Activated CD4-positive, alpha-beta memory T cell treated with anti-CD3 and anti-CD28 coated beads, Interleukin-2, amount 10 ng/mL, durations not matched to agents 7 days and 5 days (primary cell): ENCODE measurements at regions not wholly inside any gene's neighbourhood (a gene's known extent, or its start where the extent isn't known, plus 50 kb on each side); places are given as distances from the start of the nearest gene placed in this dataset.

ENCODE experiments used
- CTCF ChIA-PET: fragments of 350-600 bp; sonication (Branson Sonifier 250); formaldehyde crosslinking; loops from one replicate; lab custom pipeline; 2021; ENCODE audit warnings: antibody characterized with exemption, inconsistent platforms; lab: Charles Lee
- POLR2A ChIA-PET: fragments of 350-600 bp; sonication (Branson Sonifier 250); formaldehyde crosslinking; loops from one replicate; lab custom pipeline; 2021; ENCODE audit warnings: antibody characterized with exemption; lab: Charles Lee
- DNase-seq: peaks from one replicate; pipeline ENCODE4 v3.0.0-alpha.2; 2020
- H3K27ac Mint-ChIP-seq: one replicate; pipeline ENCODE4 v1.8.0; 2021; ENCODE audit warnings: mild to moderate bottlenecking, mixed read lengths
- H3K27me3 Mint-ChIP-seq: one replicate; pipeline ENCODE4 v1.8.0; 2021; ENCODE audit warnings: mixed read lengths
- H3K36me3 Mint-ChIP-seq: one replicate; pipeline ENCODE4 v1.8.0; 2021; ENCODE audit warnings: low read depth, mixed read lengths
- H3K4me1 Mint-ChIP-seq: one replicate; pipeline ENCODE4 v1.8.0; 2021; ENCODE audit warnings: mixed read lengths
- H3K4me3 Mint-ChIP-seq: one replicate; pipeline ENCODE4 v1.8.0; 2021; ENCODE audit warnings: mild to moderate bottlenecking, mixed read lengths
- H3K9me3 Mint-ChIP-seq: one replicate; pipeline ENCODE4 v1.8.0; 2021; ENCODE audit warnings: mixed read lengths

DNA sequence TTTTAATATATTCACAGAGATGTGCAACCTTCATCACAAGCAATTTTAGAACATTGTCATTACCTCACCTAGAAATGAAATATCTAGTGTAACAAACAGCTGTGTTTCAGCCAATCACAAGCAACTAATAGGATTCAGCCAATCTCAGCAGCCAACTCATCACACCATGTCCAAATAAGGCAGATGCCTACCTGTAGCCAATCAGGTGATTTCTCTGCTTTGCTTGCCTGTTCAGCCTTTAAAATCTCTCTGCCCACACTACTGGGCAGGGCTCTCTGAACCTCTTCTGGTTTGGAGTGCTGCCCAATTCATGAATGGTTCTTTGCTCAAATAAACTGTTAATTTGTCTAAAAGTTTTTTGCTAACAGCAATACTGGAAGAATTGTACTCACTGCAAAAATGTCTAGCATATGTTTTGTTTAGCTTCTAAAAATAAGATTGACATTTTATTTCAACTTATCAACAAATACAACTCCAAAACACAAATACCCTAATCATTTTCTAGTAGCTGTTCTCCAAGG, 52.4 kb upstream of the IGFBP7 start:
- no peak overlapping the region for H3K27ac Mint-ChIP-seq
- no peak for DNase-seq
- H3K27me3 Mint-ChIP-seq, result peaks cover 25% of the 10 kb centered on the region
- ChIA-PET CTCF (interaction anchor here (0.8 to 3.2 kb wide), 18 partner anchors 9 to 750 kb away, joined by 3 to 21 read pairs (median 6); partner anchors contain the start of gene IGFBP7), POLR2A (interaction anchor here (1.2 kb wide), 1 partner anchor 14 kb away, joined by 3 read pairs; no protein-coding TSS in a partner anchor)
- H3K36me3 Mint-ChIP-seq, result no peaks in the 10 kb centered on the region
- peaks cover 12% of the 10 kb centered on the region for H3K4me1 Mint-ChIP-seq
- no peaks in the 10 kb centered on the region for H3K9me3 Mint-ChIP-seq
- H3K4me3 Mint-ChIP-seq, result no peak overlapping the region
